NCI-H446 (cell line): ENCODE measurements at regions not wholly inside any gene's neighbourhood (a gene's known extent, or its start where the extent isn't known, plus 50 kb on each side); places are given as distances from the start of the nearest gene placed in this dataset.
A peak's percentile ranks its signal among the peaks of the same experiment; 100 is the strongest.

Experiments
- DNase-seq, 2 experiments: peaks; one replicate each; lab custom pipeline; 2025; lab: John Stamatoyannopoulos, UW

DNA sequence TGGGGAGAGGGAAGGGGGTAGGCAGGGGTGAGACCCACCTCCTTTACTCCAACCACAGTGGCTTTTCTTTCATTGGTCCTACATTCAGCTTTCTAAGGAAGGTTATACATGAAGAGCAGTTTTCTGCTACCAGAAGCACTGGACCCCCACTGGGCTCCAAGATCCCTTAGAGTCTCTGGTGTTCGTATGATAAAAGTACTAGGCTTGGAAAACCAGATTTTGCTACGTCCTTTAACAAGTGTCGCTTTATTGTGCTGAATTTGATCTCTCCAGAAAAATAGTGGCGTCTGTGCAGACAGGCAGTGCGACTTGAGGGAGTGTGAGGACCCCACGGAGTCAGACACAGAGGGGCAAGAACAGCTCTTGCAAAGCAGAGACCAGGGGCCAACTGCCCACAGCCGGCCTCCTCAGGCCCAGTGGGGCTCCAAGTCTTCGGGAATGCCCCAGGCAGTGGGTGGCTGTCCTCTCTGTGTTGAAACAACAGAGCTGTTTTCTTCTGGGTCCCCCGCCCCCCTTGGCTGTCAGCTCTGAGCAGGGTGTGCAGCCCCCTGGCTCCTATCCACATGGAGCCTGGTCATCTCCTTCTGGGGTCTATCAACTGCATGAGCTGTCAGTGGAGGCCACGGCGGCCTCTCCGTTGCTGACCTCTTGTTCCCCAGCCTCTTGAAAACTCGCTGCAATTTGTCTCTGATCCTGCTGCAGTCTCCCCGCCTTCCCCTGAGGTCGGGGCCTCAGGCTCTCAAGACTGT is 333.2 kb downstream of the RPS24 start:
- DNase-seq = no peak

DNA sequence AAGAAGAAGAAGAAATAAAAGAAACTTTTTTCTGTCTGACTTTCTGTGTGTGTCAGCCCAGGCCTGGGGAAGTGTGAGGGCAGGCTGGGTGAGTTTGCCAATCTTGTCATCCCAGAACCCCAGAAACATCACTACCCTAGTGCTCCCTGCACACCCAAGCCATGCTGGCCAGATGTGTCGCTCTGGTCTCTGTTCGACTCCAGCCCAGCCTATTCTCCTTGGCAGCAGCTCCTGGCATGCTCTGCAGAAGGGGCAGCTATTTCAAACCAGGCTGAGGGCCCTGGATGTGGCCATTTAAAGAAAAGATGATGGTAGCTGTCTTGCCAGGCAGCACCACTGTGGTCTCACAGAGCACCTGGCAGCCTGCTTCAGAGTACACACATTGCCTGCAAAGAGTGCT is 334.1 kb downstream of the RPS24 start:
- peak in 1 of 2 experiments; percentile 17 for DNase-seq

DNA sequence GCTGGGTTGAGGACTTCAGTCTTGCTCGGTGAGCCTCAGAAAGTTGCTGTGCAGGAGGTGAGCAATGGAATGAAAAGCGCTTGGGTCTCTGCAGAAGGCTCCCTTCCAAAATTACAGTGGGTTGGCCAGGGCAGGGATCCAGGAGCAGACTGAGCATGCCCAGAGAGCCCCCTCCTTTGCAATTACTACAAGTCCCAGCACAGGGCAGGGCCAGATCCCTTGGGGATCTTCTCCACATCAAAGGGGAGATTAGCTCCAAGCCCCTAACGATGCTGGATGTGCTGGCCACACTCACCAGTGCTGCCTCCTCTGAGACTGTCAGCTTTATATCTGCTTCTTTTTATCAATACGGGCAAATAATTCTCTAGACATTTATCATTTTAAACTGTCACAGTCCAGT is 337.5 kb downstream of the RPS24 start:
- DNase-seq = peak in 1 of 2 experiments; percentile 50

DNA sequence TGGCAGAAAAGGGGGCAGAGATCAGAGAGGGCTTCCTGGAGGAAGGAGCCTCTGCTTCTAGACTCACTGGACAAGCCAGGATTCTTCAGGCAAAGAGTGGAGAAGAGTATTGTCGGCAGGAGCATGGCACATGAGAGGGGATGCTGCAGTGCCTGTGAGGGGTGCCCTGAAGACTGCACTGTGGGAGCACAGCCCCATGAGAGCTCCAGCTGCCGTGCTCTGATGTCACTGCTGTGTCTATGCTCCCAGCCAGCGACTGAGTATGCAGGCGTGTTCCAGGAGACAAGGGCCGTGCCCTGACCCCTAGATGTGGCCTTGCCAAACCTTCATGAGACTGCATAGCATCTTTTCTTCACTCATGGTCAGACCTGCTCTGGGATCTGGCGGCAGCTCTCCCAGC is 339.1 kb downstream of the RPS24 start:
- DNase-seq = no peak

DNA sequence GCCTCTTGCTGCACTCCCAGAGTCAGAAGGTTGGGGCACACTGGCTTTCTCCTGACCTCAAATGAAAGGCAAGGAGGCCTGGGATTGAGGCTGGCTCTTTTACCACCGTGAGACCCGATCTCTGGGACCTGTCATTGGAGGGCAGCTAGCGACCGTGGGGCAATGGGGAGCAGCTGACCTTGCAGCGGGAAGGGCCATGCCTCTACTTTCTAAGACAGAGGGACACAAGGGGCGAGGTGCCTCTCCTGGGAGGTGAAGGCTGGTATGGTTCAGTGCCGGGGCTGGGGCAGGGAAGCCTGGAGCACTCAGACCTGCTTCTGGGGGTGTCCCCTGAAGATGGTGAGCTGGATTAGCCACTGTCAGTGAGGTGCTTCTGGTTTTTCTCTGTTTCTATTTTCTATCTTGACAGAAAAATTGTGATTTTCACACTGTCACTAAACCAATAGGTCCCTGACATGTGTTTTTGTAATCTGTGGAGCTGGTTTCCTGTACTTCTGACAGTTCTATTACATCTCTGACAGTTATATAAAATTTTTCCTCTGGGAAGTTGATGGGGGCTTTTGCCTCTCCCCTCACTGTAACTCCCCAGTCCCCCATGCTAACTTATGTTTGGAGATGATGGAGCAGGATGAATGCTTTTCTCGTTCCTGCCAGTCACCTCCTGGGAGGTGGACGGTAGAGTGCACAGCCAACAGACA is 340.8 kb downstream of the RPS24 start:
- DNase-seq = no peak

- DNase-seq = no peak
These were observed 342.5 kb downstream of the RPS24 start for GRCh38 chr10:78375854-78376785.

DNA sequence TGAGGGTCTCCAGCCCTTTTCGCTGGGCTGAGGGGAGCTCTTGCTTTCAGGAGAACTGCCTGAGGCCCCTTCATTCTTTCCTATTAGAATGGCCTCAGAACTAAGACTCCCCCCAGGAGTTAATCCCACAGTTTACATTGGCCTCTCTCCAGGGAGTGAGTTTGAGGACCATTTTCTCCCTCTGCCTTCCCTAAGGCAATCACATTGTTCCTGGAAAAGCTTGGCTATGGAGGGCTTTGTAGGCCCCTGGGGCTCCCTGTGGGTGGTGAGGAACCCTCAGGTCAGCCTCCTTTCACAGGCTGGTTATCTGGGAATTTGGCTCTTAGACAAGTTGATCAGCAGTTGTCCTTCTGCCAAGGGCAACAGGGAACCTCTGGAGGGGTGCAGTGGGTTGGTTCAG is 343.7 kb downstream of the RPS24 start:
- no peak for DNase-seq

- no peak for DNase-seq
These were observed 344.5 kb downstream of the RPS24 start for GRCh38 chr10:78378192-78378591.

DNA sequence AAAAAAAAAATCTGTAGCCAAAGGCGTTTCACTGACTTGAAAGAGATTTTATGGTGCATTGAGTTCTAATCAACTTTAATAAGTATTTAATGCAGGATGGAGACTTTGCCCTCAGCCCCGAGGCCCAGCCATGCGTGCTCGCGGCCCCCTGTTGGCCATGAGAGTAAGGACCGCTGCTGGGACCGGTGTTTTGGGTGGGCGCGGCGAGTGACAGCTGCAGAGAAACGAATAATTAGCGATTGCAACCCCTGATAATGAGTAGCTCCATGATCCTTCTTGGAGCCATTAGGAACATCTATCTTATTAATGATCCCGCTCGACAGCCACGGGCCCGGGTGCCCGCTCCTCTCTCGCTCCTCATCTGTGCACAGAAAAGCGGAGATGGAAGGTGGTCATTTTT is 347.4 kb downstream of the RPS24 start:
- DNase-seq = no peak

DNA sequence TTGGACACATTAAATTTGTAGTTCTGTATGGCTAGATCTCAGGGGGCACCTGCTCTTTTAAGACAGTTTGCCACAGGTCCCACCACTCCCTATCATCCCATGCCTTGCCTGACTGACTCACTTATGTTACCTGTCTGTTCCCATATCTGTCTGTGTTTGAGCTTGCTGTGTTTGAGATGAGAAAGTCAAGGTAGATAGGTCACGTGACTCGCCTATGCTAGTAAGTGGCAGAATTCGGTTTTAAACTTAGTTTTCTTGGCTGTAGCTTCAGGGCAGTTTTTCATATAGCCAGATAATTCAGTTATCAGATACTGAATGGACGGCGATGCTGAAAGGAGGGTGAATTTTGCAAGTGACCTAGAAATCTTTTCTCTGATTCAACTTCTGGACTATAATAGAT is 348.4 kb downstream of the RPS24 start:
- DNase-seq = no peak

DNA sequence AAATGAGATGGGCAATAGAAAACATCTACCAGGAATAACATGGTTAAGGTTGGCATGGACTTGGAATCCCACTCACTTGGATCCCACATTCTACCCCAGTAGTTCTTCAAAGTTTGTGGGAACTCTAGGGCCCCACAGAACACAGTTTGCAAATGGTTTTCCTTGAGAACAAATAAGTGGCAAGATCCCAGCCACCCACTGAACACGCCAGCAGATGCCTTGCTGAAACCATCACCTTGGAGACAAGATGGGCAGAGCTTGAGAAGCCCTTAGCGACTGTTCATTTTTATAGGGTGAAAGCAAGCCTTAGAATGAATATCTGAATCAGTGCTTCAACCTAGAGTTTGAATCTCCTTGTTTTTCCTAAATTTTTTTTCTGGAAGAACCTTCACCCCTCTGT is 349.1 kb downstream of the RPS24 start:
- no peak for DNase-seq

DNA sequence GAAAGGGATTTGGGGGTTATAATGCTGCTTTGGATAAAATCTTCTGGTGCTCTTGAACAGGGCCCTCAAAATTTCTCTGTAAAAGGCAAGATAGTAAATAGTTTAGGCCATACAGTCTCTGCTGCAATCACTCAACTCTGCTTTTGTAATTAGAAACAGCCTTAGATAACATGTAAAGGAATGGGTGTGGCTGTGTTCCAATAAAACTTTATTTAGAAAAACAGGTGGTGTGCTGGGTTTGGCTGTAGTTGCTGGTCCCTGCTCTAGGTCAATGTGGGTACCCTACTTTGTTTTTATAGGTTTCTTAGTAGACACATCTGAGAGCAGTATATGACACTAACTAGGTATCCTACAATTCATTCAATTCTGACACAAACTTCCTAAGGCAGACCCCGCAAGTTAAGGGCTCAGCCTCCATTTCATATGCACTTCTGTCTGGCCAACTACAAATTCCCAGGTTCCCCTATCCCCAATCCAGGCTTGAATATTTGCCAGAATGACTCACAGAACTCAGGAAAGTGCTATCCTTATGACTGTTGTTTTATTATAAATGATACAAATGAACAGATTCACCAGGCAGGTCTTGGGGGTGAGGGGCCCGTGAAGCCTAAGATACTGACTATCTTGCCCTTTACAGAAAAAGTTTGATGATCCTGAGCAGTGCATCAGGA is 349.9 kb downstream of the RPS24 start:
- DNase-seq = no peak

DNA sequence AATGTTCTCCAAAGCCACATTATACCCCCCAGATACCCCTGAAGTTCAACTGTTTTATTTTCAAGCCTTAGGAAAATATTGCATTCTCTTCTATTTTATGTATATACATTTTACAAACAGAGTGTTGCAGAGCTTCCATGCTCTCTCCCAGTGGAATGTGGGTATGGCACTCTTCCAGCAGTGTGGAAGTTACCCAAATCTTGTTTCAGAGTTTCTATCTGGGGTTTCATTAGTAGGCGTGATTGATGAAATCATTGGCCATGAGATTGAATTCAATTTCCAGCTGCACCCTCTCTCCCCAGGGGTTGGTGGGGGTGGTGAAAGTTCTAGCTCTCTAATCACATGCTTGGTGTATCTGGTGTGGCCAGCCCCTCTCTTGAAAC is 350.4 kb downstream of the RPS24 start:
- no peak for DNase-seq

DNA sequence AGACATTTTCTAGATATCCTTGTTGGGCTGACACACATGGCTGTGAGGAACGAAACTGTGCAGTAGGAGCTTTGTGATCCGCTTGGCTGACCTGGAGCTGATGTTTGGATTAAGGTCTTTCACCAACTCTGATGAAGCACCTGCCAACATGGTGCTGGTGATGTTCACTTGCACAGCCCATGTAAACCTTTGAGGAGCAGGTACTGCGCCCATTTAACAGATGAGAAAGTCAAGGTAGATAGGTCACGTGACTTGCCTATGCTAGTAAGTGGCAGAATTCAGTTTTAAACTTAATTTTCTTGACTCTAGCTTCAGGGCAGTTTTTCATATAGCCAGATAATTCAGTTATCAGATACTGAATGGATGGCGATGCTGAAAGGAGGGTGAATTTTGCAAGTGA is 351.9 kb downstream of the RPS24 start:
- DNase-seq = no peak

- DNase-seq = no peak
These were observed 352.8 kb downstream of the RPS24 start for GRCh38 chr10:78386509-78386908.

GRCh38 chr10:78388331-78389050 is 354.8 kb downstream of the RPS24 start:
- no peak for DNase-seq

GRCh38 chr10:78389419-78389818 is 355.8 kb downstream of the RPS24 start:
- no peak for DNase-seq

DNA sequence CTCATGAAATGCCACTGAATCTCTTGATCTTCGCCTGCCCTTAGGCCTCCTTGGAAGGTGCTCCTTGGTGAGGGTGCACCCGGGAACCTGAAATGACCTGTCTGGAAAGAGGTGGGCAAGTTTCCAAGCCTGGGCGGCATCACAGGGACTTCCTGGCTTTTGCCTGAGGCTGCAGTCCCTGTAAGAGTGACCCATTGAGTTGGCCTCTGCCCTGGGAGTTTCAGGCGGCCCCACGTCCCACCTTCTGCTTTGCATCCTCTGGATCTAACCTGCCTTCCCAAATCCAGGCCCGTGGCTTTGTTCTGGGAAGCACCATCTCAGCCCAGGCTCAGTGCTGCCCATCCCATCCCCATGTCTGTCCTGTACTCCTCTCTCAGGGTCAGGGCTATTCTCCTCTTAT is 356.4 kb downstream of the RPS24 start:
- DNase-seq = no peak

GRCh38 chr10:78390817-78391216 is 357.2 kb downstream of the RPS24 start:
- DNase-seq = no peak

DNA sequence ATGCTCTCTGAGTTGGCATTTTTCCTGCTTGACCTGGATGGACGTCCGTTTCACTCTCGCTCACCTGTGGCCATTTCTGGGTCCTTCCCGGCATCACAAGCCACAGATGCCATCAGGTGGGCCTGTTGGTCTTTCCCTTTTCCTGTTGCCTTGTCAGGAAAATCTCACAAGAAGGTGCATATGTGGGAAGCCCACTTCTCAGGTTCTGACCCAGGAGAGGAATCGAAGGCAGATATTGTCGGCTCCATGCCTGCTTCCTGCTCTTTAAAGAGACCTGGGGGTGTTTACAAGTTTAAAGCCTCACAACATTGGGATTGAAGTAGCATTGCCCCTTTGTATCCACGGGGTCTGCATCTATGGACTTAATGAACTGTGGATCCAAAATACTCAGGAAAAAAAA is 357.9 kb downstream of the RPS24 start:
- no peak for DNase-seq

DNA sequence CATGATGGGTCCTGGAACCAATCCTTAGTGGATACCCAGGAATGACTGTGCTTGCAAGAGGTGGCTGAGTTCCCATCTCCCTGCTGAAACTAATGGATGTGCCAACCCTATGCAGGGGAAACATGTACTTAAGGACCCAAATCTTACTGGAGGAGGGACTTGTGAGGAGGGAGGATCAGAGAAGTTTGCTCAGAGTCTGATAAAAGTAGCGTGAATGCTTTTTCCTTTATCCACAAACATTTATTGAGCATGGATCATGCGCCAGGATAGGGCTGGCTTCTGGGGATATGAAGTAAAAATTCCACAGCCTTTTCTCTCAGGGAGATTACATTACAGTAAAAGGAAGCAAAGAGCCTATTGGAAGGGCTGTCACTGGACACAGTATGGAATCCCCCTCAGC is 358.5 kb downstream of the RPS24 start:
- no peak for DNase-seq

- DNase-seq = no peak
These were observed 359.4 kb downstream of the RPS24 start for GRCh38 chr10:78393094-78393493.
